GM19328 (cell line): ENCODE measurements at regions not wholly inside any gene's neighbourhood (a gene's known extent, or its start where the extent isn't known, plus 50 kb on each side); places are given as distances from the start of the nearest gene placed in this dataset.

Experiments
- ATAC-seq: cut with Tn5 transposase; IDR thresholded peaks from one replicate; pipeline ENCODE4 v1.9.1; 2021; ENCODE audit warnings: mild to moderate bottlenecking, moderate library complexity; ENCODE audit not compliant: unreplicated experiment

- no peak for ATAC-seq
Measured at GRCh38 chr5:124287813-124288212, 458.6 kb downstream of the ZNF608 start.

DNA sequence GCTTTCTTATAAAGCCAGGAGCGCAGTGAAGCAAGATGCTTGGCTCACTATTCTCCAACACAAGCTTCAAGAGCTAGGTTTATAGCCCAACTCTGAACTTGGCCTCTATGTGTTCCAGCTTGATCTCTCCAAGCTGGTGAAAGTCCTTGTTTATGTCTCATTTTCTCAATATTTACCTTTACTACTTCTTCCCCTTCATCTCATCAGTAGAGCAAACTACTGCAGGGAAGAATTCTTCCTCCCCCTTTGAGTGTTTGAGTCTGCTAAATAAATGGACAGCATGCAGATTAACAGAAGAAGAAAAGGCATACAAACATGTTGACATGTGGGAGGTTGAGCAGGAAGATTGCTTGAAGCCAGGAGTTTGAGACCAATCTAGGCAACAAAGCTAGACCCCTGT is 460.7 kb downstream of the ZNF608 start:
- ATAC-seq: no peak

- ATAC-seq: no peak
Measured at GRCh38 chr5:124285071-124285470, 461.4 kb downstream of the ZNF608 start.

DNA sequence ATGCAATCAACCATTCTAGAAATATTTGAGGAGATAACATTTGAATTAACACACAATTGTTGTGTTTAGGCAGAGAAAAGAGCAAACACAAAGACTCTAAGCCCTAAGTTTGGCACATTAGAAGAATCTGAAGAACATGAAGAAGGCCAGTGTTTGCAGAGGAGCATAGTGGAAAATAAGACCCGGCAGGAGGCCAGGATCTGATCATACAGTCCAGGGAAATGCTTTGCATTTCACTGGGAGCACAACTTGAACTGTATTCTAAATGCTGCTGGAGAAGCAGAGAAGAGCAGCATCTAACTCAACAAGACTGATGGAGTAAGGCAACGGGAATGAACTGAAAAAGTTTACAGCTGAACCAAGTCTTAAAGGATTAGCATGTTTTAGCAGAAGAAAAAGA is 463.4 kb downstream of the ZNF608 start:
- ATAC-seq: no peak

DNA sequence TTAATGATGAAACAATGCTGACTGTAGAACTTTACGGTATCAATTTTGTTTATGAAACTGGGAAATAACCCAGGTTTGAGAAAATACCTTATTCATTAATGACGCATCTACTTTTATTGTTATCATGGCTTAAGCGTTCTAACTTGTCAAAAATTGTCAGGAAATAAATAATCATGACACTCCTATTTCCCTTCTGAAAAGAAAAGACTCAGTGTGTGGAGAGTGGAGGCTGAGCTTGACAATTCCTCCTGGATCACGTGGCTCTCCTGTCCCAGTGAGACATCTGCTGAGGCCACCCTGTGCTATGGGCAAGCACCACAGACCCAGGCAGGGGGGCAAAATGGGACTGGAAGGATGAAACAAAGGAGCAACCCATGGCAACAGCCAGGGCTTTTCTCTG is 466.4 kb downstream of the ZNF608 start:
- ATAC-seq: no peak

GRCh38 chr5:124279146-124279876 is 467.1 kb downstream of the ZNF608 start:
- no peak for ATAC-seq

- no peak for ATAC-seq
Measured at GRCh38 chr5:124278636-124279035, 467.8 kb downstream of the ZNF608 start.

GRCh38 chr5:124277767-124278545 is 468.5 kb downstream of the ZNF608 start:
- ATAC-seq: no peak

- ATAC-seq: no peak
Measured at GRCh38 chr5:124276166-124276565, 470.3 kb downstream of the ZNF608 start.

GRCh38 chr5:124274949-124275348 is 471.5 kb downstream of the ZNF608 start:
- no peak for ATAC-seq

DNA sequence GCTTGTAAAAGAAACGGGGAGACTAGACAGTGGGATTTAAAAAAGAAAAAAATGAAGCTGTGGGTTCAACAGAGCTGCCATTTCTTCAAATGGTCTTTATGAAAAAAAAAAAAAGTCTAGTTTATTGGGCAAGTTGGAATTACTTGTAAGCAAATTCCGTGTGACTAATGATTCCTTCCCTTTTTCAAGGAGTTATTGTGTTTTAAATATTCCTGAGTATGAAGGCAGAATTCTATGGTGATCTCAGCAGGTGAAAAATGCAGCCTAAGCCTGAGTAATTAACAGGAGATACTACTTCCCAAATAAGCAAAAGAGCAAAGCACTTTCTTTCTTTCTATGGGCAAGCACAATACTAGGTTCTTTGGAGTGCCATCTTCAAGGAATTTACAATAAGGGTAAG is 481.9 kb downstream of the ZNF608 start:
- ATAC-seq: no peak

GRCh38 chr5:124263680-124264491 is 482.6 kb downstream of the ZNF608 start:
- ATAC-seq: no peak

DNA sequence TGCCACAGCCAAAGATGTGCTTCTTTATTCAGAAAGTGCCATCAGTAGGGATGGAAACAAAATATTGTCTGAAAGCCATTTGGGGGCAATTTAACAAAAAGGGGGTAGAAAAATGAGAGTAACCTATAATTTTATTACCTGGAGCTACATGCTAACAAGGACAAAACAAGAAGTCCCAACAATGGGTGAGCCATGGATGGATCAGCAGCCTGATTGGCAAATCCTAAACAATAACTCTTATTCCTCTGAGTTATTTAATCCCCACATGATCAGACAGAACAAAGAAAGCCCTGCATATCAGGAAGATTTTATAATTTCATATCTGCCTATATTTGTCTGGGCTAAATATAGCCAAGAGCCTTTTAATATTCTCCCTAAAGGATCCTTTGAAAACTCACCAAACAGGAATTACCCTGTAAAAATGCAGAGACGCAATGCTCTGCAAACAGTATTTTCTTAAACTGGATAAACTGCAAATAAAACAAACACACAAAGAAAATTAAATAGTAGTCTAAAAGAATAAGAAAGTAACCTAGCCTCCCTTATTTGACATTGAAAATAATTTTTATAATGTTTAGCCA is 483.4 kb downstream of the ZNF608 start:
- no peak for ATAC-seq

DNA sequence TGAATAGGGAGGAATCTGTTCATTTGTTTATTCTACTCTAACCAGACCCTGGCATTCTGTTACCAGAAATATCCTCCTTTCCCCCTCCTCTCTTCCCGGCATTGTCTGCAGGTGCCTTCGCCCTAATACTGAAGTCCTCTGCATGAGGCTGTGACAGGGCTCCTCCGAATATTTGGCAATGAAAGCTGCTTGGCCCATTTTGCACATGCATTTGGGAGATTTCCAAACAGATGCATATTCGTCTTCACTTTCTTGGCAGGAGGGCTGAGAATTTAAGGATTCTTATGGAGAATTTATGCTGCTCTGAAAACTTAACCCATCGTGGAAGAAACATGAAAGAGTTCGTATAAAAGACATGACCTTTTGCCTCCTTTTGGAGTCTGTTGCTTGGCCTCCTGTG is 484.0 kb downstream of the ZNF608 start:
- ATAC-seq: no peak

DNA sequence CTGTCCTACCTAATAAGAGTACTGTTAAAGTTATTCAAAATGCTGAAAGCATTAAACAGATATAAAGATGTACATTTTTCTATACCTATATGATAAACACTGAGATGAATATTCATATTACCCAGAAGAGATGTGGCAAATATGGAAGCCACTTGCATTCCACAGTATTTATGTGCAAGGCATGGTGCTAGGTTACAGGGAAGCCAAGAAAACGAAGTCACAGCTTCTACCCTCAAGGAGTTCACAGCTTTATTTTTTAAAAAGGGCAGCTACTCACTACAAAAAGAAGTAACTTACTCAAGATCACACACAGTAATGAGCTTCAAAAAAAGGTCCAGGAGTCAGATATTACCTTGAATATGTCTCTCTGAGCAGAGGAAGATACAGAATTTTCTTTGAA is 484.6 kb downstream of the ZNF608 start:
- ATAC-seq: no peak

- ATAC-seq: no peak
Measured at GRCh38 chr5:124260921-124261515, 485.4 kb downstream of the ZNF608 start.

DNA sequence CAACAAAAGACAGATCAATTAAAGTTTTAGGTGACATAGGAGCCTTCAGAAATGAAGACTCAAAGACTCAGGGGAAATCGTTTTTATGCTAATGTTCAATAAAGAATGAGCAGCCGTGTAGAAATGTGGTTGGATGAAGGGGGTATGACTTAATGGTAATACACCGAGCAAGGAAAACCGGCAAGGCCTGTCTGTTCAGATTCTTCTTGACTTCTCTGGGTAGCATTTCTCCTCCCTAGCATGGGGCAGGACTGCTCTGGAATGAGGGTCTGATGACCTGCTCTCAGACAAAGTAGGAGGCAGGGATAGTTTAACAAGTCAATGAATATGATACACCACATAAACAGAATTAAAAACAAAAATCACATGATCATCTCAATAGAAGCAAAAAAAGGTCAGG is 487.4 kb downstream of the ZNF608 start:
- ATAC-seq: no peak

GRCh38 chr5:124257048-124257447 is 489.4 kb downstream of the ZNF608 start:
- ATAC-seq: no peak

DNA sequence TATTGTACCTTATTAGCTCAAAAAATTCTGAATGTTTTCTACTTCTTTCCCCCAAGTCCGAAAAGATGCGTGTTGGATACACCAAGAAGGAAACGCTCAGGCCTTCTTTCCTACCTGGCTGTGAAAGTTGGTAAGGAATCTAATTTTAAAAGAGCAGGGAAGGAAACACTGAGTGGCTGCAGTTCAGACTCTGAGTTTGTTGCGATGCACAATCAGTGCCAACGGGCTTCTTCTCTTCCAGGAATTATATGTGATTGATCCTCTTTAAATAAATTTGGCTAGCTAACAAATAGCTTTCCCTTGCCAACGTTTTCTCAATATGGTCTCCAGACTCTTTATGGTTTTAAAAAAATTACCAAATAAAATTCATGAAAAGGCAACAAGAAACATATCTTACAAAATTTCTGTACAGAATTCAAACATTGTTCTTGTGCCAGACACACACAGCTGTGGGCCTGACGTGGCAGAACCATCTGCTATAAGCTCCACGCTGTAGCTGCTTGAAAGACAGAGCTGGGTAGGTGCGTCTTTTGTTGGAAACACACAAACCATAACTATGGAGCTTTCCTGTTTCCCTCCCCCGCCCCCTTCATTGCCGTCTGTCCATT is 493.1 kb downstream of the ZNF608 start:
- no peak for ATAC-seq

- ATAC-seq: no peak
Measured at GRCh38 chr5:124252747-124253146, 493.7 kb downstream of the ZNF608 start.
